Caki2 (cell line): ENCODE measurements at regions not wholly inside any gene's neighbourhood (a gene's known extent, or its start where the extent isn't known, plus 50 kb on each side); places are given as distances from the start of the nearest gene placed in this dataset.
A peak's percentile ranks its signal among the peaks of the same experiment; 100 is the strongest.
"Not testable (repeated sequence)": the region's sequence is repeated elsewhere in the genome, so short reads cannot be mapped to it uniquely, and the experiment has no call there.

ENCODE experiments used
- DNase-seq: peaks from one replicate; pipeline ENCODE4 v3.0.0-alpha.2; 2015; ENCODE audit warnings: low read depth
- in situ Hi-C: cut with HindIII; loops from 2 replicates; pipeline ENCODE4 v1.10.0; 2016; ENCODE audit warnings: low sequenced_read_pairs, low pct_unique_long_range_greater_than_20kb, mixed read lengths

- no peak for DNase-seq
- in situ Hi-C loops, result no loop called here
Measured at GRCh38 chr5:130885027-130885426, 280.0 kb downstream of the HINT1 start.

GRCh38 chr5:130884023-130884422, 281.0 kb downstream of the HINT1 start:
- in situ Hi-C loops, result no loop called here

GRCh38 chr5:130875656-130876055, 289.4 kb downstream of the HINT1 start:
- in situ Hi-C loops, result no loop called here
- no peak for DNase-seq

More at GRCh38 chr5:130884023-130884422, 281.0 kb downstream of the HINT1 start:
- DNase-seq, result no peak

- in situ Hi-C loops, result no loop called here
- DNase-seq, result no peak
Measured at GRCh38 chr5:130874861-130875417, 290.1 kb downstream of the HINT1 start.

GRCh38 chr5:130871346-130872086, 293.5 kb downstream of the HINT1 start:
- in situ Hi-C loops, result no loop called here

GRCh38 chr5:130870691-130871090, 294.4 kb downstream of the HINT1 start:
- no peak for DNase-seq
- in situ Hi-C loops, result no loop called here

More at GRCh38 chr5:130871346-130872086, 293.5 kb downstream of the HINT1 start:
- DNase-seq, result peak; percentile 10

- no peak for DNase-seq
- in situ Hi-C loops, result no loop called here
Measured at GRCh38 chr5:130868186-130868840, 296.7 kb downstream of the HINT1 start.

- in situ Hi-C loops, result no loop called here
- no peak for DNase-seq
Measured at GRCh38 chr5:130845049-130845765, 319.8 kb downstream of the HINT1 start.

GRCh38 chr5:130836729-130837649, 328.1 kb downstream of the HINT1 start:
- in situ Hi-C loops, result no loop called here
- DNase-seq, result no peak

- DNase-seq, in situ Hi-C loops: not testable (repeated sequence)
Measured at GRCh38 chr5:130817598-130818384, 347.3 kb downstream of the HINT1 start.

- in situ Hi-C loops, result no loop called here
- no peak for DNase-seq
Measured at GRCh38 chr5:130815246-130815645, 349.8 kb downstream of the HINT1 start.

- in situ Hi-C loops, result no loop called here
- DNase-seq, result no peak
Measured at GRCh38 chr5:130808691-130809090, 356.4 kb downstream of the HINT1 start.

GRCh38 chr5:130805648-130806047, 359.4 kb downstream of the HINT1 start:
- DNase-seq, result no peak
- in situ Hi-C loops, result no loop called here

- in situ Hi-C loops, result no loop called here
- DNase-seq, result no peak
Measured at GRCh38 chr5:130805036-130805435, 360.0 kb downstream of the HINT1 start.

- in situ Hi-C loops, result no loop called here
- DNase-seq, result no peak
Measured at GRCh38 chr5:130801963-130802362, 363.1 kb downstream of the HINT1 start.

- in situ Hi-C loops, result no loop called here
- DNase-seq, result no peak
Measured at GRCh38 chr5:130799015-130799414, 366.0 kb downstream of the HINT1 start.

GRCh38 chr5:130797303-130797702, 367.8 kb downstream of the HINT1 start:
- in situ Hi-C loops, result no loop called here
- DNase-seq, result no peak
